ENCODE measurements at regions not wholly inside any gene's neighbourhood (a gene's known extent, or its start where the extent isn't known, plus 50 kb on each side); places are given as distances from the start of the nearest gene placed in this dataset.

DNA sequence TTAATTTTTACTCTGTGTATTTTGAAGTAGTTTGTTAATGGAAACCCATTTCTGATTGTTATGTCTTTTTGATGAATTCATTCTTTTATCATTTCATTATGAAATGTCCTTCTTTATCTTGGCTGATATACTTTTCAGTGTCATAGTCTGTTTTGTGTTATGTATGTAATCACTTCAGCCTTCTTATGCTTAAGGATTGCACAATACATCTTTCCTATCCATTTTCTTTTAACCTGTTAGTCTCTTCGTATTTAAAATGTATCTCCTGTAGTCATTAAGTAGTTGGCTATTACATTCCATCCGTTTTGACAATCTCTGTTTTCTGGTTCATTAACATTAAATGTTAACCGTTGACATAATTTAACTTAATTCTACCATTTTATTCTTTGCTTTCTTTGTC lies 344.6 kb upstream of the CTNND2 start:
- TF ChIP-seq, protein P1, sequence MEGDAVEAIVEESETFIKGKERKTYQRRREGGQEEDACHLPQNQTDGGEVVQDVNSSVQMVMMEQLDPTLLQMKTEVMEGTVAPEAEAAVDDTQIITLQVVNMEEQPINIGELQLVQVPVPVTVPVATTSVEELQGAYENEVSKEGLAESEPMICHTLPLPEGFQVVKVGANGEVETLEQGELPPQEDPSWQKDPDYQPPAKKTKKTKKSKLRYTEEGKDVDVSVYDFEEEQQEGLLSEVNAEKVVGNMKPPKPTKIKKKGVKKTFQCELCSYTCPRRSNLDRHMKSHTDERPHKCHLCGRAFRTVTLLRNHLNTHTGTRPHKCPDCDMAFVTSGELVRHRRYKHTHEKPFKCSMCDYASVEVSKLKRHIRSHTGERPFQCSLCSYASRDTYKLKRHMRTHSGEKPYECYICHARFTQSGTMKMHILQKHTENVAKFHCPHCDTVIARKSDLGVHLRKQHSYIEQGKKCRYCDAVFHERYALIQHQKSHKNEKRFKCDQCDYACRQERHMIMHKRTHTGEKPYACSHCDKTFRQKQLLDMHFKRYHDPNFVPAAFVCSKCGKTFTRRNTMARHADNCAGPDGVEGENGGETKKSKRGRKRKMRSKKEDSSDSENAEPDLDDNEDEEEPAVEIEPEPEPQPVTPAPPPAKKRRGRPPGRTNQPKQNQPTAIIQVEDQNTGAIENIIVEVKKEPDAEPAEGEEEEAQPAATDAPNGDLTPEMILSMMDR (IDR thresholded peaks at IDR 0.05; ENCODE audit: low read depth, low read length): no peak
- TF ChIP-seq POLR2A (IDR thresholded peaks at IDR 0.05; ENCODE audit: extremely low read depth, insufficient read length) (no peak), MYC (IDR thresholded peaks at IDR 0.05; ENCODE audit: low read depth, low read length) (no peak)
- TF ChIP-seq, protein P2, sequence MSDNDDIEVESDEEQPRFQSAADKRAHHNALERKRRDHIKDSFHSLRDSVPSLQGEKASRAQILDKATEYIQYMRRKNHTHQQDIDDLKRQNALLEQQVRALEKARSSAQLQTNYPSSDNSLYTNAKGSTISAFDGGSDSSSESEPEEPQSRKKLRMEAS (IDR thresholded peaks at IDR 0.05; ENCODE audit: low read depth, low read length): no peak
